ENCODE measurements at regions not wholly inside any gene's neighbourhood (a gene's known extent, or its start where the extent isn't known, plus 50 kb on each side); places are given as distances from the start of the nearest gene placed in this dataset.

- no peaks in the 10 kb centered on the region for H3K9me3 ChIP-seq (ENCODE audit: control insufficient read depth, insufficient read depth, low read length)
- dilution Hi-C loops (cut with HindIII; ENCODE audit: low sequenced_read_pairs, unreplicated experiment) = no loop called here
- no peak for ATAC-seq (ENCODE audit: low read depth)
- H2BK120ac ChIP-seq (ENCODE audit: low read depth, low read length) = no peak overlapping the region
- H3K79me1 ChIP-seq (ENCODE audit: low read depth in 1 of 2, low read length in 2 of 2) = no peaks in the 10 kb centered on the region
- no peak overlapping the region for H2AFZ ChIP-seq (replicated peaks; ENCODE audit: low read length, poor library complexity)
- 93% methylated on average over 3 of the region's 15 CpGs; no CpG with 5 or more reads in 1 of the 2 experiments for WGBS, 2 experiments (ENCODE audit: extremely low coverage in 2 of 2, insufficient read length in 1 of 2)
- H3K4me3 ChIP-seq (ENCODE audit: insufficient read depth, low read depth, low read length) = no peak overlapping the region
- no peak overlapping the region for H3K4me2 ChIP-seq (ENCODE audit: low read depth, low read length)
- no peak overlapping the region for H3K4ac ChIP-seq (ENCODE audit: low read depth, low read length)
- no peak overlapping the region for H2AK9ac ChIP-seq (replicated peaks; ENCODE audit: low read depth, low read length, poor library complexity)
- H2BK15ac ChIP-seq (ENCODE audit: low read depth, low read length) = no peak overlapping the region
- in situ Hi-C loops (cut with MboI; ENCODE audit: low sequenced_read_pairs) = no loop called here
- H2BK20ac ChIP-seq (ENCODE audit: low read depth, low read length) = no peak overlapping the region
- H4K5ac ChIP-seq (ENCODE audit: low read depth, low read length) = no peak overlapping the region
- no peaks in the 10 kb centered on the region for H3K36me3 ChIP-seq (ENCODE audit: control insufficient read depth, insufficient read depth, low read length)
- POLR2A ChIA-PET (ENCODE audit: unreplicated experiment) = no interaction called here
- H3K9me1 ChIP-seq (ENCODE audit: insufficient read depth, low read length) = no peaks in the 10 kb centered on the region
- no peak overlapping the region for H3K27ac ChIP-seq (ENCODE audit: insufficient read depth, low read length)
- intact Hi-C loops (cut with micrococcal nuclease) = no loop called here
- BruUV-seq (replicated peaks) = no TSS peak
- no peak overlapping the region for H3K23ac ChIP-seq (ENCODE audit: low read depth, low read length)
- DNase-seq = no peak
- no peak for TF ChIP-seq MXI1 (IDR thresholded peaks at IDR 0.05; ENCODE audit: borderline replicate concordance, low read depth, low read length)
- no peak for TF ChIP-seq ELK1 (IDR thresholded peaks at IDR 0.05; ENCODE audit: borderline replicate concordance, low read depth, low read length)
- no peak for TF ChIP-seq POLR2A (IDR thresholded peaks at IDR 0.05; ENCODE audit: low read depth, low read length)
- no peak for TF ChIP-seq CEBPB (IDR thresholded peaks at IDR 0.05; ENCODE audit: low read depth, low read length)
- no peak for TF ChIP-seq RAD21 (IDR thresholded peaks at IDR 0.05; ENCODE audit: low read length)
- no peak for TF ChIP-seq CTCF (conservative IDR thresholded peaks at IDR 0.05; ENCODE audit: low read depth, low read length)
- no peak for TF ChIP-seq BHLHE40 (IDR thresholded peaks at IDR 0.05; ENCODE audit: low read depth, low read length)
- TF ChIP-seq MAZ (IDR thresholded peaks at IDR 0.05; ENCODE audit: borderline replicate concordance, low read depth, low read length) = no peak
- TF ChIP-seq CHD1 (IDR thresholded peaks at IDR 0.05; ENCODE audit: low read depth, low read length) = no peak
- no peak for TF ChIP-seq RCOR1 (IDR thresholded peaks at IDR 0.05; ENCODE audit: insufficient replicate concordance, low read length)
- TF ChIP-seq RFX5 (IDR thresholded peaks at IDR 0.05; ENCODE audit: low read depth, low read length) = no peak
- no peak for TF ChIP-seq SMC3 (IDR thresholded peaks at IDR 0.05; ENCODE audit: low read depth, low read length)
- no peak overlapping the region for H2AK5ac ChIP-seq (ENCODE audit: low read depth, low read length)
- H3K14ac ChIP-seq (replicated peaks; ENCODE audit: low read depth, low read length) = no peak overlapping the region
- CTCF ChIA-PET = no interaction called here
- 0 out of 2 replicates have a peak, but pooled peaks cover 1% of the 10 kb centered on the region for H3K4me1 ChIP-seq (ENCODE audit: control insufficient read depth, insufficient read depth, low read length)
- no peak overlapping the region for H3K9ac ChIP-seq (ENCODE audit: low read depth, low read length)
- no peaks in the 10 kb centered on the region for H3K27me3 ChIP-seq (ENCODE audit: control insufficient read depth, insufficient read depth, low read length)
- H3K56ac ChIP-seq (ENCODE audit: extremely low read depth, insufficient read depth, low read length) = no peak overlapping the region
- H4K20me1 ChIP-seq (ENCODE audit: insufficient read depth, low read length) = no peaks in the 10 kb centered on the region
- H4K8ac ChIP-seq (ENCODE audit: low read depth in 2 of 2, low read length in 2 of 2) = no peak overlapping the region
- H4K91ac ChIP-seq (ENCODE audit: insufficient read depth, low read depth, low read length) = no peak overlapping the region
- H3K18ac ChIP-seq (ENCODE audit: low read depth, low read length) = no peak overlapping the region
- no peak overlapping the region for H2BK5ac ChIP-seq (ENCODE audit: low read depth, low read length, poor library complexity, severe bottlenecking)
Observed at GRCh38 chr4:156198511-156198910, 244.8 kb upstream of the CTSO start.
